Keratinocyte (primary cell): ENCODE measurements at regions not wholly inside any gene's neighbourhood (a gene's known extent, or its start where the extent isn't known, plus 50 kb on each side); places are given as distances from the start of the nearest gene placed in this dataset.
A peak's percentile ranks its signal among the peaks of the same experiment; 100 is the strongest.

Source experiments
- DNase-seq: peaks from one replicate; pipeline ENCODE4 v3.0.0-alpha.2; 2011; ENCODE audit warnings: low read depth, missing footprints, low spot score
- FAIRE-seq: peaks from 2 replicates; lab custom pipeline; 2011; peaks lifted over from hg19 to GRCh38; lab: Jason Lieb, UNC
- H2AFZ ChIP-seq: 2 replicates; pipeline ENCODE4 v1.6.0; 2012; ENCODE audit warnings: low read length, control low read depth, inconsistent platforms; ENCODE audit not compliant: control insufficient read depth
- H3K27ac ChIP-seq: 2 replicates; pipeline ENCODE4 v1.5.1; 2011; ENCODE audit warnings: low read length; ENCODE audit not compliant: control insufficient read depth, insufficient read depth
- H3K27me3 ChIP-seq: 3 replicates; pipeline ENCODE4 v1.6.0; 2011; ENCODE audit warnings: low read length; ENCODE audit not compliant: control insufficient read depth, insufficient read depth; ENCODE audit errors: extremely low read depth
- H3K36me3 ChIP-seq, 2 experiments: 2 replicates in 1 of 2; 3 replicates in 1 of 2; pipeline ENCODE4 v1.5.1; 2011; ENCODE audit warnings: low read length in 2 of 2, mild to moderate bottlenecking in 1 of 2; ENCODE audit not compliant: control insufficient read depth in 2 of 2, insufficient read depth in 2 of 2; ENCODE audit errors: extremely low read depth in 1 of 2
- H3K4me1 ChIP-seq: 3 replicates; pipeline ENCODE4 v1.5.1; 2011; ENCODE audit warnings: low read length; ENCODE audit not compliant: control insufficient read depth, insufficient read depth; ENCODE audit errors: extremely low read depth
- H3K4me2 ChIP-seq: 3 replicates; pipeline ENCODE4 v1.6.0; 2011; ENCODE audit warnings: low read depth, low read length; ENCODE audit not compliant: control insufficient read depth, insufficient read depth; ENCODE audit errors: extremely low read depth
- H3K4me3 ChIP-seq, 3 experiments: fragments of 200-600 bp in 1 of 3; sonication (generic) in 1 of 3; 2 replicates in 2 of 3; 3 replicates in 1 of 3; pipeline ENCODE4 v1.5.1; 2011 to 2016; ENCODE audit warnings: low read length in 3 of 3, mild to moderate bottlenecking in 3 of 3, control low read depth in 2 of 3, inconsistent platforms in 1 of 3, low read depth in 1 of 3, mixed read lengths in 1 of 3, mixed run types in 1 of 3, moderate library complexity in 1 of 3; ENCODE audit not compliant: control insufficient read depth in 2 of 3, insufficient read depth in 2 of 3; ENCODE audit errors: extremely low read depth in 1 of 3
- H3K79me2 ChIP-seq: 2 replicates; pipeline ENCODE4 v1.6.0; 2012; ENCODE audit warnings: low read length; ENCODE audit not compliant: control insufficient read depth, insufficient read depth
- H3K9ac ChIP-seq: 3 replicates; pipeline ENCODE4 v1.6.0; 2011; ENCODE audit warnings: low read length; ENCODE audit not compliant: control insufficient read depth, insufficient read depth; ENCODE audit errors: extremely low read depth
- H3K9me1 ChIP-seq: 3 replicates; pipeline ENCODE4 v1.6.0; 2011; ENCODE audit warnings: low read length; ENCODE audit not compliant: control insufficient read depth, insufficient read depth; ENCODE audit errors: extremely low read depth
- H3K9me3 ChIP-seq: 2 replicates; pipeline ENCODE4 v1.5.1; 2012; ENCODE audit warnings: low read depth, low read length; ENCODE audit not compliant: control insufficient read depth
- H4K20me1 ChIP-seq: 3 replicates; pipeline ENCODE4 v1.6.0; 2011; ENCODE audit warnings: low read length; ENCODE audit not compliant: control insufficient read depth, insufficient read depth; ENCODE audit errors: extremely low read depth
- CTCF ChIP-seq, 3 experiments: IDR thresholded peaks in 1 of 3; conservative IDR thresholded peaks in 1 of 3; optimal IDR thresholded peaks in 1 of 3; 2 replicates in 2 of 3; 3 replicates in 1 of 3; pipeline versions ENCODE3 to v1.5.1; 2011; ENCODE audit warnings: low read length in 3 of 3, mild to moderate bottlenecking in 3 of 3, moderate library complexity in 2 of 3, control low read depth in 1 of 3, inconsistent platforms in 1 of 3; ENCODE audit not compliant: insufficient read depth in 2 of 3; ENCODE audit errors: extremely low read depth in 1 of 3
- EZH2 ChIP-seq: IDR thresholded peaks from one replicate; pipeline ENCODE4 v1.6.1; 2012; ENCODE audit warnings: inconsistent platforms, mild to moderate bottlenecking, low read length, moderate library complexity
- dilution Hi-C: fragments of 300-500 bp; cut with MboI; formaldehyde crosslinking; loops from one replicate; pipeline ENCODE4 v1.7.0; 2020; ENCODE audit warnings: low sequenced_read_pairs; ENCODE audit not compliant: extremely low pct_ligation_motif_present

- FAIRE-seq (no peak), DNase-seq (no peak)
- TF ChIP-seq CTCF (optimal IDR thresholded peaks at IDR 0.05 in 1 of 3, IDR thresholded peaks at IDR 0.05 in 1 of 3, conservative IDR thresholded peaks at IDR 0.05 in 1 of 3; ENCODE audit: extremely low read depth in 1 of 3, insufficient read depth in 2 of 3, low read length in 3 of 3): no peak
- no peak for TF ChIP-seq EZH2
- no peaks in the 10 kb centered on the region for H3K36me3 ChIP-seq
- no peaks in the 10 kb centered on the region for H3K27me3 ChIP-seq
- peak overlapping the region; percentile 80 for H3K27ac ChIP-seq
- H3K4me1 ChIP-seq: peaks cover 49% of the 10 kb centered on the region
- peak overlapping the region; percentile 79 for H3K4me2 ChIP-seq
- H3K9me1 ChIP-seq: no peaks in the 10 kb centered on the region
- H3K9ac ChIP-seq: peak overlapping the region; percentile 55
- H2AFZ ChIP-seq: no peak overlapping the region
- dilution Hi-C loops: no loop called here
- H4K20me1 ChIP-seq: no peaks in the 10 kb centered on the region
- H3K4me3 ChIP-seq: peak overlapping the region in 2 of 3 experiments; percentile 15 to 42
- H3K79me2 ChIP-seq: no peaks in the 10 kb centered on the region
- H3K9me3 ChIP-seq: no peaks in the 10 kb centered on the region
Measured at GRCh38 chr3:187809612-187809991, 64.3 kb upstream of the BCL6 start.

GRCh38 chr3:187810021-187810446 lies 64.8 kb upstream of the BCL6 start:
- peak overlapping the region; percentile 24 for H2AFZ ChIP-seq
- TF ChIP-seq EZH2 (no peak), CTCF (optimal IDR thresholded peaks at IDR 0.05 in 1 of 3, IDR thresholded peaks at IDR 0.05 in 1 of 3, conservative IDR thresholded peaks at IDR 0.05 in 1 of 3; ENCODE audit: extremely low read depth in 1 of 3, insufficient read depth in 2 of 3, low read length in 3 of 3) (no peak)
- dilution Hi-C loops: no loop called here
- H4K20me1 ChIP-seq: no peaks in the 10 kb centered on the region
- peaks cover 49% of the 10 kb centered on the region for H3K4me1 ChIP-seq
- no peaks in the 10 kb centered on the region for H3K27me3 ChIP-seq
- H3K4me3 ChIP-seq: no peak overlapping the region
- H3K9me3 ChIP-seq: no peaks in the 10 kb centered on the region
- H3K27ac ChIP-seq: peak overlapping the region; percentile 80
- DNase-seq (peak; percentile 67), FAIRE-seq (peak; percentile 73)
- peak overlapping the region; percentile 79 for H3K4me2 ChIP-seq
- H3K79me2 ChIP-seq: no peaks in the 10 kb centered on the region
- H3K9ac ChIP-seq: peak overlapping the region; percentile 55
- no peaks in the 10 kb centered on the region for H3K36me3 ChIP-seq
- no peaks in the 10 kb centered on the region for H3K9me1 ChIP-seq
